Endothelial cell (in vitro differentiated cells): ENCODE measurements at regions not wholly inside any gene's neighbourhood (a gene's known extent, or its start where the extent isn't known, plus 50 kb on each side); places are given as distances from the start of the nearest gene placed in this dataset.

ENCODE experiments used
- DNase-seq: peaks from one replicate; pipeline ENCODE4 v3.0.0; 2021; ENCODE audit warnings: low spot score
- H3K27ac Mint-ChIP-seq: one replicate; pipeline ENCODE4 v1.8.0; 2021; ENCODE audit warnings: mixed read lengths, inconsistent platforms; ENCODE audit not compliant: unreplicated experiment
- H3K27me3 Mint-ChIP-seq: one replicate; pipeline ENCODE4 v1.8.0; 2021; ENCODE audit warnings: mild to moderate bottlenecking, moderate library complexity, mixed read lengths, inconsistent platforms; ENCODE audit not compliant: unreplicated experiment
- H3K36me3 Mint-ChIP-seq: one replicate; pipeline ENCODE4 v1.8.0; 2021; ENCODE audit warnings: mild to moderate bottlenecking, low read depth, mixed read lengths, inconsistent platforms; ENCODE audit not compliant: unreplicated experiment
- H3K4me1 Mint-ChIP-seq: one replicate; pipeline ENCODE4 v1.8.0; 2021; ENCODE audit warnings: mild to moderate bottlenecking, mixed read lengths, inconsistent platforms; ENCODE audit not compliant: unreplicated experiment
- H3K4me3 Mint-ChIP-seq: one replicate; pipeline ENCODE4 v1.8.0; 2021; ENCODE audit warnings: mild to moderate bottlenecking, mixed read lengths, inconsistent platforms; ENCODE audit not compliant: unreplicated experiment
- H3K9me3 Mint-ChIP-seq: one replicate; pipeline ENCODE4 v1.8.0; 2021; ENCODE audit warnings: mixed read lengths, inconsistent platforms; ENCODE audit not compliant: unreplicated experiment
- TF ChIP-seq, protein P1 (sequence below): fragments of 200-600 bp; sonication (generic); IDR thresholded peaks from one replicate; pipeline ENCODE4 v1.5.0; 2021; ENCODE audit warnings: antibody characterized with exemption; ENCODE audit not compliant: unreplicated experiment

DNA sequence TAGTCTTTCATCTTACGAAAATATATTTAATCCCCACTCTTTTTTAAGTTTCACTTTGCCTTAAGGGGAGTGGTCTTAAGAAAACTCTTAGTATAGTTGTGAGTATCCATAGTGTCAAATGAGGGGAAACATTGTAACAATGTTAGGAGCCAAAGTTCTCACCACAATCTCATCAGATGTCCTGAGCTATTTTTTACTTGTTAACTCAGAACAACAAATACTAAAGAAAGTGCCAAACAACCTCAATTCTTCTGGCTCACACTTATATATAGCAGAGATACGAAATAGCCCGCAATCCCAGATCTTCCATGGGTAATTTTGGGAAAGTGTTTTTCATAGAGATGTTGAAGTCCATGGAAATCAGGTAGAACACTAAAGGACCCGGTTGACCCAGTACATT, 194.0 kb upstream of the DMRT1 start:
- Mint-ChIP-seq H3K9me3 (no peaks in the 10 kb centered on the region), H3K27ac (no peak overlapping the region), H3K36me3 (no peaks in the 10 kb centered on the region), H3K4me3 (no peak overlapping the region), H3K27me3 (peaks cover 2% of the 10 kb centered on the region), H3K4me1 (peaks cover 10% of the 10 kb centered on the region)
- TF ChIP-seq, protein P1, sequence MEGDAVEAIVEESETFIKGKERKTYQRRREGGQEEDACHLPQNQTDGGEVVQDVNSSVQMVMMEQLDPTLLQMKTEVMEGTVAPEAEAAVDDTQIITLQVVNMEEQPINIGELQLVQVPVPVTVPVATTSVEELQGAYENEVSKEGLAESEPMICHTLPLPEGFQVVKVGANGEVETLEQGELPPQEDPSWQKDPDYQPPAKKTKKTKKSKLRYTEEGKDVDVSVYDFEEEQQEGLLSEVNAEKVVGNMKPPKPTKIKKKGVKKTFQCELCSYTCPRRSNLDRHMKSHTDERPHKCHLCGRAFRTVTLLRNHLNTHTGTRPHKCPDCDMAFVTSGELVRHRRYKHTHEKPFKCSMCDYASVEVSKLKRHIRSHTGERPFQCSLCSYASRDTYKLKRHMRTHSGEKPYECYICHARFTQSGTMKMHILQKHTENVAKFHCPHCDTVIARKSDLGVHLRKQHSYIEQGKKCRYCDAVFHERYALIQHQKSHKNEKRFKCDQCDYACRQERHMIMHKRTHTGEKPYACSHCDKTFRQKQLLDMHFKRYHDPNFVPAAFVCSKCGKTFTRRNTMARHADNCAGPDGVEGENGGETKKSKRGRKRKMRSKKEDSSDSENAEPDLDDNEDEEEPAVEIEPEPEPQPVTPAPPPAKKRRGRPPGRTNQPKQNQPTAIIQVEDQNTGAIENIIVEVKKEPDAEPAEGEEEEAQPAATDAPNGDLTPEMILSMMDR: no peak
- no peak for DNase-seq

DNA sequence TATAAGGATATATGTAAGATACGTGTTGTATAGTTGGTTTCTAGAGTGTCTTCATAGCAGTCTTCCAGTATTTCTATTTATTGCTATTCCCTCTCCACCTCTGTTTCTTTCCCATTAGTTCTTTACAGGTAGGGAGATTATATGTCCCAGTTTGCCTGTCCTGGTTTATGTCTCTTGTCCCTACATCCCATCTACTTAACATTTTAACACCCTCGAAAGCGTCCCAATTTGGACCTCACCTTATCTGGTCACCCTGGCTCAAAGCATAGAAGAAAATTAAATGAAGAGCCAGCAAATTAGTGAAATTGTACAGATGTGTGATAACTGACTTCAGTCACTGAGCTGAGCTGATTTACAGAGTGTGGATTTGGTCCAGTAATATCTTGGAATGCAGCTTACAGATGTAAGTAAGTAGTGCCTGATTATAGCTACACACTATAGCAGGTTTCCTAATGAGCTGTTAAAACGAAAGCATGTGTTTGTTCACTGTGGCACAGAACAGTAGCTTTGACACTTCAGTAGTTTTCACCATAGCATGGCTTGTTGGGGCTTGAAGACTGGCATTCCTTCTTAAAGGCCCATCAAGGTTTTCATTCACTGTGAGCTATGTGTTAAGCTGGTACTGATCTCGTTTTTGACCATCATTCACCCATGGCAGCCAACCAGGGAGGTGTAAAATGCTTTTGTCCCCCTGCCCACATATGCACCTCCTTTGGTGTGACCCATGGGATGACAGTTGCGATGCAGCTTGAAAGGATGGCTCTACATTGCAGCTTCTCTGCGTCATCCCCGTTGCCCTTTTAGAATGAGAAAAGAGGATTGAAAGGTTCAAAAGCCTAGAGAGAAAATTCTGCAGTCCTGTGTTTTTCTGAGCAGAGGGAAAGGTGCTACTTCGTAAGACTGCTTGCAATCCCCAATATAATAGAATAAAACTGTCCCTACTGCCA, 192.1 kb upstream of the DMRT1 start:
- Mint-ChIP-seq H3K27ac (no peak overlapping the region), H3K9me3 (no peaks in the 10 kb centered on the region), H3K4me1 (peaks cover 10% of the 10 kb centered on the region), H3K36me3 (no peaks in the 10 kb centered on the region), H3K27me3 (peaks cover 2% of the 10 kb centered on the region), H3K4me3 (no peak overlapping the region)
- DNase-seq: no peak
- TF ChIP-seq, protein P1: no peak

DNA sequence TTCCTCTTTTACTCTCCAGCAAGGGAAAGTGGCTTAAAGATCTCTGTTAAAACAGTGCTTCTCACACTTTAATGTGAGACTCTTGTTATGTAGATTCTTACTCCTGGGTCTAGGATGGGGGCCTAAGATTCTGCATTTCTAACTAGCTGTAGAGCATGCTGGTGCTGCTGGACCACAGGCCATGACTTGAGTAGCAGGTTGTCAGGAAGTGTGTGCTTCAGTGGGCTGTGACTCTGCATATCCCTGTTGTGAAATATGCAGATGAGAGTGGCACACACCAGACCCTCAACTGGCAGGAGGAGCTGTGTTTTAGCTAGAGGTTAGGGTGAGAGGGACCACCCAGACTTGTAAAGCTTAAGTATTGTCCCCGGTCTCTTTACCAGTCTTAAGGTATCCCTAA, 191.1 kb upstream of the DMRT1 start:
- Mint-ChIP-seq H3K27me3 (peaks cover 2% of the 10 kb centered on the region), H3K36me3 (no peaks in the 10 kb centered on the region), H3K4me1 (peaks cover 10% of the 10 kb centered on the region), H3K4me3 (no peak overlapping the region), H3K9me3 (no peaks in the 10 kb centered on the region), H3K27ac (peak overlapping the region; percentile 16)
- TF ChIP-seq, protein P1: no peak
- no peak for DNase-seq

DNA sequence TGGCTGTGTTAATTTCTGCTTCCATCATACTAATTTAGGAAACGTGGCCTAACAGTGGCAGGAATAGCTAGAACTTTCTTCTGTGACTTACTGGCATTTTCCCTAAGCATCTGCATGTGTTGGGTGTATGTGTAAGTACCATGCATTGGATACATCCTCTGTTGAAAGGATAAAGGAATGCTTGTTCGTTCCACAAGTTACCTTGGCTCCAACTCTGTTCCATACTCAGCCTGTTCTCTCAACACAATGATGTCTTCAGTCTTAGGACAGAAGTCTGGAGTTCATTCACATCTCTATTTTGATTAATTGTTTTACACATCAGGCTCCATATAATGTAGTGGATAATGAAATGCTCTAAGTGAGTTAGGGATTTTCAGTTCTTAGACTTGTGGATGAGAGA, 190.1 kb upstream of the DMRT1 start:
- no peak overlapping the region for H3K27ac Mint-ChIP-seq
- no peaks in the 10 kb centered on the region for H3K36me3 Mint-ChIP-seq
- TF ChIP-seq, protein P1: no peak
- DNase-seq: no peak
- H3K4me1 Mint-ChIP-seq: peaks cover 10% of the 10 kb centered on the region
- H3K4me3 Mint-ChIP-seq: no peak overlapping the region
- H3K9me3 Mint-ChIP-seq: no peaks in the 10 kb centered on the region
- peaks cover 3% of the 10 kb centered on the region for H3K27me3 Mint-ChIP-seq

DNA sequence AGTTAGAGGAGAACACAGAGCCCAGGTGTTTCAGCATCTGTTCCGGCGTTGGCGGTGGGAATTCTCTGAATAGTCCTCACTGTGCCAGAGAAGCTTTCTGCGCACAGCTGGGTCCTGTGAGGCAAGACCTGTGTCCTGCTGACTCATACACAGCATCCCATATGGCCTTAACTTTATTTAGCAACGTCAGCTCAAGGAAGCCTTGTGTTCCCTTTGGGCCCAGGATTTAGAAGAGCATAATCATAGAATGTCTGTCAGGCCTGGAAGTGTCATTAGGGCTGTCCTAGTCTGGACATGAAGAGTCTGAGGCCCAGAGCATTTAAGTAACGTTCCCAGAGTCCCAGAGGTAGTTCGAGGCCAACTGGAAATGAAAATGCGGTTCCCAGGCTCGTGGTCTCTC, 188.6 kb upstream of the DMRT1 start:
- DNase-seq: no peak
- H3K36me3 Mint-ChIP-seq: no peaks in the 10 kb centered on the region
- peaks cover 3% of the 10 kb centered on the region for H3K27me3 Mint-ChIP-seq
- TF ChIP-seq, protein P1: no peak
- no peak overlapping the region for H3K4me3 Mint-ChIP-seq
- peaks cover 10% of the 10 kb centered on the region for H3K4me1 Mint-ChIP-seq
- H3K27ac Mint-ChIP-seq: no peak overlapping the region
- no peaks in the 10 kb centered on the region for H3K9me3 Mint-ChIP-seq
